ENCODE measurements at regions not wholly inside any gene's neighbourhood (a gene's known extent, or its start where the extent isn't known, plus 50 kb on each side); places are given as distances from the start of the nearest gene placed in this dataset.

GRCh38 chr19:5212101-5212500 lies 128.5 kb downstream of the PTPRS start:
- TF ChIP-seq, protein P1, sequence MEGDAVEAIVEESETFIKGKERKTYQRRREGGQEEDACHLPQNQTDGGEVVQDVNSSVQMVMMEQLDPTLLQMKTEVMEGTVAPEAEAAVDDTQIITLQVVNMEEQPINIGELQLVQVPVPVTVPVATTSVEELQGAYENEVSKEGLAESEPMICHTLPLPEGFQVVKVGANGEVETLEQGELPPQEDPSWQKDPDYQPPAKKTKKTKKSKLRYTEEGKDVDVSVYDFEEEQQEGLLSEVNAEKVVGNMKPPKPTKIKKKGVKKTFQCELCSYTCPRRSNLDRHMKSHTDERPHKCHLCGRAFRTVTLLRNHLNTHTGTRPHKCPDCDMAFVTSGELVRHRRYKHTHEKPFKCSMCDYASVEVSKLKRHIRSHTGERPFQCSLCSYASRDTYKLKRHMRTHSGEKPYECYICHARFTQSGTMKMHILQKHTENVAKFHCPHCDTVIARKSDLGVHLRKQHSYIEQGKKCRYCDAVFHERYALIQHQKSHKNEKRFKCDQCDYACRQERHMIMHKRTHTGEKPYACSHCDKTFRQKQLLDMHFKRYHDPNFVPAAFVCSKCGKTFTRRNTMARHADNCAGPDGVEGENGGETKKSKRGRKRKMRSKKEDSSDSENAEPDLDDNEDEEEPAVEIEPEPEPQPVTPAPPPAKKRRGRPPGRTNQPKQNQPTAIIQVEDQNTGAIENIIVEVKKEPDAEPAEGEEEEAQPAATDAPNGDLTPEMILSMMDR (IDR thresholded peaks at IDR 0.05) = no peak
- TF ChIP-seq POLR2A (IDR thresholded peaks at IDR 0.05) = no peak

All from gastroesophageal sphincter (tissue), 3 donors.